ENCODE measurements at regions not wholly inside any gene's neighbourhood (a gene's known extent, or its start where the extent isn't known, plus 50 kb on each side); places are given as distances from the start of the nearest gene placed in this dataset.

- H3K27me3 ChIP-seq (ENCODE audit: insufficient read depth, low read depth, low read length): no peaks in the 10 kb centered on the region
- H3K4me3 ChIP-seq (ENCODE audit: low read length): no peak overlapping the region
- H2AFZ ChIP-seq (ENCODE audit: low read depth, low read length): no peak overlapping the region
- no peak overlapping the region for H3K4me2 ChIP-seq (ENCODE audit: low read length)
- H3K9me2 ChIP-seq (ENCODE audit: insufficient read depth, low read length): no peaks in the 10 kb centered on the region
- no peak overlapping the region for H3K27ac ChIP-seq (ENCODE audit: low read length)
- H3F3A ChIP-seq (ENCODE audit: insufficient read depth, low read length, poor library complexity, severe bottlenecking): no peaks in the 10 kb centered on the region
- no peaks in the 10 kb centered on the region for H3K79me2 ChIP-seq (replicated peaks; ENCODE audit: insufficient read depth, low read length)
- no peaks in the 10 kb centered on the region for H3K9me3 ChIP-seq (ENCODE audit: low read length)
- TF ChIP-seq POLR2AphosphoS5 (IDR thresholded peaks at IDR 0.05) (no peak), EZH2 (IDR thresholded peaks at IDR 0.05; ENCODE audit: borderline replicate concordance, insufficient read depth, low read length, poor library complexity, severe bottlenecking) (no peak), TAF1 (IDR thresholded peaks at IDR 0.05; ENCODE audit: low read depth) (no peak), RAD21 (conservative IDR thresholded peaks at IDR 0.05) (no peak), EP300 (conservative IDR thresholded peaks at IDR 0.05; ENCODE audit: poor library complexity, severe bottlenecking) (no peak), CTCF (IDR thresholded peaks at IDR 0.05; ENCODE audit: poor library complexity, severe bottlenecking) (no peak), SMC3 (conservative IDR thresholded peaks at IDR 0.05; ENCODE audit: poor library complexity) (no peak), REST (IDR thresholded peaks at IDR 0.05; ENCODE audit: borderline replicate concordance) (no peak), MXI1 (conservative IDR thresholded peaks at IDR 0.05; ENCODE audit: poor library complexity, severe bottlenecking) (no peak)
- no peak overlapping the region for H3K9ac ChIP-seq (ENCODE audit: low read length)
- H3K36me3 ChIP-seq (ENCODE audit: insufficient read depth, low read length): no peaks in the 10 kb centered on the region
- H4K20me1 ChIP-seq (ENCODE audit: insufficient read depth): no peaks in the 10 kb centered on the region
Observed at GRCh38 chr2:7194950-7195349, 277.7 kb downstream of the RNF144A start.

GRCh38 chr2:7196883-7197282 is 279.7 kb downstream of the RNF144A start:
- Histone ChIP-seq H3K4me2 (ENCODE audit: low read length) (no peak overlapping the region), H4K20me1 (ENCODE audit: insufficient read depth) (no peaks in the 10 kb centered on the region), H3K27me3 (ENCODE audit: insufficient read depth, low read depth, low read length) (no peaks in the 10 kb centered on the region), H3K9ac (ENCODE audit: low read length) (no peak overlapping the region), H2AFZ (ENCODE audit: low read depth, low read length) (no peak overlapping the region), H3K36me3 (ENCODE audit: insufficient read depth, low read length) (no peaks in the 10 kb centered on the region), H3K9me2 (ENCODE audit: insufficient read depth, low read length) (no peaks in the 10 kb centered on the region), H3K9me3 (ENCODE audit: low read length) (no peaks in the 10 kb centered on the region), H3K79me2 (replicated peaks; ENCODE audit: insufficient read depth, low read length) (no peaks in the 10 kb centered on the region), H3K27ac (ENCODE audit: low read length) (no peak overlapping the region), H3F3A (ENCODE audit: insufficient read depth, low read length, poor library complexity, severe bottlenecking) (no peaks in the 10 kb centered on the region), H3K4me3 (ENCODE audit: low read length) (no peak overlapping the region)
- TF ChIP-seq CTCF (IDR thresholded peaks at IDR 0.05; ENCODE audit: poor library complexity, severe bottlenecking) (no peak), EZH2 (IDR thresholded peaks at IDR 0.05; ENCODE audit: borderline replicate concordance, insufficient read depth, low read length, poor library complexity, severe bottlenecking) (no peak), REST (IDR thresholded peaks at IDR 0.05; ENCODE audit: borderline replicate concordance) (no peak), POLR2AphosphoS5 (IDR thresholded peaks at IDR 0.05) (no peak), TAF1 (IDR thresholded peaks at IDR 0.05; ENCODE audit: low read depth) (no peak), MXI1 (conservative IDR thresholded peaks at IDR 0.05; ENCODE audit: poor library complexity, severe bottlenecking) (no peak), RAD21 (conservative IDR thresholded peaks at IDR 0.05) (no peak), EP300 (conservative IDR thresholded peaks at IDR 0.05; ENCODE audit: poor library complexity, severe bottlenecking) (no peak), SMC3 (conservative IDR thresholded peaks at IDR 0.05; ENCODE audit: poor library complexity) (no peak)

Data from neural cell (in vitro differentiated cells).